ENCODE measurements at regions not wholly inside any gene's neighbourhood (a gene's known extent, or its start where the extent isn't known, plus 50 kb on each side); places are given as distances from the start of the nearest gene placed in this dataset.
"Not testable (repeated sequence)": the region's sequence is repeated elsewhere in the genome, so short reads cannot be mapped to it uniquely, and the experiment has no call there.

GRCh38 chr11:104771763-104772162 is 126.5 kb downstream of the CASP12 start:
- Histone ChIP-seq H3K27me3 (no peaks in the 10 kb centered on the region), H3K4me3 (no peak overlapping the region), H3K4me1 (peaks cover 0 to 8% of the 10 kb centered on the region in 2 donors), H3K9me3 (no peaks in the 10 kb centered on the region), H3K36me3 (no peaks in the 10 kb centered on the region), H3K27ac (no peak overlapping the region)
- no peak for ATAC-seq
- intact Hi-C loops (cut with DNase I), result no loop called here
- no peak for DNase-seq
- TF ChIP-seq, protein P1, sequence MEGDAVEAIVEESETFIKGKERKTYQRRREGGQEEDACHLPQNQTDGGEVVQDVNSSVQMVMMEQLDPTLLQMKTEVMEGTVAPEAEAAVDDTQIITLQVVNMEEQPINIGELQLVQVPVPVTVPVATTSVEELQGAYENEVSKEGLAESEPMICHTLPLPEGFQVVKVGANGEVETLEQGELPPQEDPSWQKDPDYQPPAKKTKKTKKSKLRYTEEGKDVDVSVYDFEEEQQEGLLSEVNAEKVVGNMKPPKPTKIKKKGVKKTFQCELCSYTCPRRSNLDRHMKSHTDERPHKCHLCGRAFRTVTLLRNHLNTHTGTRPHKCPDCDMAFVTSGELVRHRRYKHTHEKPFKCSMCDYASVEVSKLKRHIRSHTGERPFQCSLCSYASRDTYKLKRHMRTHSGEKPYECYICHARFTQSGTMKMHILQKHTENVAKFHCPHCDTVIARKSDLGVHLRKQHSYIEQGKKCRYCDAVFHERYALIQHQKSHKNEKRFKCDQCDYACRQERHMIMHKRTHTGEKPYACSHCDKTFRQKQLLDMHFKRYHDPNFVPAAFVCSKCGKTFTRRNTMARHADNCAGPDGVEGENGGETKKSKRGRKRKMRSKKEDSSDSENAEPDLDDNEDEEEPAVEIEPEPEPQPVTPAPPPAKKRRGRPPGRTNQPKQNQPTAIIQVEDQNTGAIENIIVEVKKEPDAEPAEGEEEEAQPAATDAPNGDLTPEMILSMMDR (IDR thresholded peaks at IDR 0.05), result no peak

DNA sequence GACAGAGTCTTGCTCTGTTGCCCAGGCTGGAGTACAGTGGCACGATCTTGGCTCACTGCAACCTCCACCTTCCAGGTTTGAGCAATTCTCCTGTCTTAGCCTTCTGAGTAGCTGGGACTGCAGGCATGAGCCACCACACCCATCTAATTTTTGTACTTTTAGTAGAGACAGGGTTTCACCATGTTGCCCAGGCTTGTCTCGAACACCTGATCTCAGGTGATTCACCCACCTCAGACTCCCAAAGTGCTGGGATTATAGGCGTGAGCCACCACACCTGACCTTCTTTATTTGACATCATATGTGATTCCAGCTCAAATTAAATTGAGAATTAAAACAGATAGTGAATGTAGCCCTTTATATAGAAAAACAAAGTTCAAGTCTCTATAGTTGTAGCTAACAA is 127.2 kb downstream of the CASP12 start:
- intact Hi-C loops (cut with DNase I); ATAC-seq: not testable (repeated sequence)

GRCh38 chr11:104765401-104766095 is 132.7 kb downstream of the CASP12 start:
- no peaks in the 10 kb centered on the region for H3K9me3 ChIP-seq
- ATAC-seq (no peak), DNase-seq (no peak)
- no peak overlapping the region for H3K27ac ChIP-seq
- TF ChIP-seq, protein P1 (IDR thresholded peaks at IDR 0.05), result no peak
- no peaks in the 10 kb centered on the region for H3K4me1 ChIP-seq
- intact Hi-C loops (cut with DNase I), result no loop called here
- H3K36me3 ChIP-seq, result no peaks in the 10 kb centered on the region
- no peaks in the 10 kb centered on the region for H3K27me3 ChIP-seq
- no peak overlapping the region for H3K4me3 ChIP-seq

More for the DNA sequence above, 127.2 kb downstream of the CASP12 start:
- not testable (repeated sequence) for H3K4me3 ChIP-seq, H3K4me1 ChIP-seq, H3K9me3 ChIP-seq, H3K27me3 ChIP-seq, H3K27ac ChIP-seq, H3K36me3 ChIP-seq, DNase-seq

DNA sequence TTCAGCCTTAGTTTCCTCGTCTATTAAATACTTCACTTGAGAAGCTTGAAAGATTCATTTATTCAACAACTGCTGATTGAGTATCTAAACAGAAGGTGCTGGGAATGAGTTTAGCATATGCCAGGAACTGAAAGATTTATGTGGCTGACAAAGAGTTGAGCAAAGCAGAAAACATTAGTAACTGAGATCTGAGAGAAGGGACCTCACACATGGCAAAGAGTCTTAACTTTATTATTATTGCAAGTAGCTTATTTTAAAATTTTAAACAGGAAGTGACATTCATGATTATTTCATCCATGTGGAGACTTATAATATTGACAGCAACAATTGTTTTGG is 133.6 kb downstream of the CASP12 start:
- Histone ChIP-seq H3K9me3 (peaks cover 0 to 3% of the 10 kb centered on the region in 2 donors), H3K4me1 (no peaks in the 10 kb centered on the region), H3K27me3 (no peaks in the 10 kb centered on the region), H3K27ac (no peak overlapping the region), H3K4me3 (no peak overlapping the region), H3K36me3 (no peaks in the 10 kb centered on the region)
- intact Hi-C loops (cut with DNase I), result no loop called here
- no peak for DNase-seq
- TF ChIP-seq, protein P1 (IDR thresholded peaks at IDR 0.05), result no peak
- no peak for ATAC-seq

DNA sequence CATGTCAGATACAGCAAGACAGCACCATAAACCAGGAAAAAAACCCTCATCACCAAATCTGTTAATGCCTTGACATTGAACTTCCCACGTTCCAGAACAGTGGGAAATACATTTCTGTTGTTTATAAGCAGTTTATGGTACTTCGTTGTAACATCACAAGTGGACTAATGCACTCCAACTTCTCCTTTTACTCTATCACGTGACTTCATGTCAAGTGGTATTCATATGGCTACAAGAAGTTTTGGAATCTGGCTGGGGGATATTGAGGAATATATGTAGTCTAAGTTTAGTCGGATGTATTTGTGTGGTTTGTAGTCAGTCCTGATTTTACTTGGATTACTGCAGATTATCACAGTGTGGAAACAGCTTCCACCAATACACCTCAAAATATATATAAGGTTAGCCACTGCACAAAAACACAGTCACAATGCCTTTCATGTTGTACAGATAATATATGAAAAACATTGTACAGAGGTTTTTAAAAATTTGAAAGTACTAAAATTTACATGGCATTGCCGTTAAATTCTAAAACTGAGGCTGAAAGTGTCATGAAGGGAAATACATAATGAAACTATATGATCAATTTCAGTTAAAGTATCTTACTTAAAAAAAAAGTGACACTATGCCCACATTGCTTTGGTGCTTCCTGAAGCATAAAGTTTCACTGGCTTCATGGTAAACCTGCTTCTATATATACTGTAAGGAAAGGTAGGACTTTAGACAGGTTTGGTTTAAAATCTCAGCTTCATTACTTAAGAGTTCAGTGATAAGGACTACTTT is 134.1 kb downstream of the CASP12 start:
- no peaks in the 10 kb centered on the region for H3K4me1 ChIP-seq
- peaks cover 0 to 5% of the 10 kb centered on the region in 2 donors for H3K9me3 ChIP-seq
- H3K27me3 ChIP-seq, result no peaks in the 10 kb centered on the region
- DNase-seq, result no peak
- no peak overlapping the region for H3K4me3 ChIP-seq
- TF ChIP-seq, protein P1 (IDR thresholded peaks at IDR 0.05), result no peak
- H3K36me3 ChIP-seq, result no peaks in the 10 kb centered on the region
- no peak overlapping the region for H3K27ac ChIP-seq
- intact Hi-C loops (cut with DNase I), result no loop called here
- ATAC-seq, result no peak

Measured in left lung (tissue), 4 donors.